Panc1 (cell line): ENCODE measurements at regions not wholly inside any gene's neighbourhood (a gene's known extent, or its start where the extent isn't known, plus 50 kb on each side); places are given as distances from the start of the nearest gene placed in this dataset.

ENCODE experiments used
- CTCF ChIP-seq: fragments of 450-650 bp; IDR thresholded peaks from 2 replicates; pipeline ENCODE4 v1.5.1; 2017; ENCODE audit warnings: mild to moderate bottlenecking
- POLR2AphosphoS5 ChIP-seq: IDR thresholded peaks from 2 replicates; pipeline ENCODE4 v1.6.1; 2012; ENCODE audit warnings: mild to moderate bottlenecking, low read depth, low read length, moderate library complexity
- SIN3A ChIP-seq: IDR thresholded peaks from 2 replicates; pipeline ENCODE4 v1.6.1; 2012; ENCODE audit warnings: low read depth, mild to moderate bottlenecking, low read length, moderate library complexity, borderline replicate concordance; ENCODE audit not compliant: insufficient read depth

GRCh38 chr2:181780657-181781056, 100.3 kb upstream of the NEUROD1 start:
- no peak for TF ChIP-seq POLR2AphosphoS5
- TF ChIP-seq CTCF = no peak
- TF ChIP-seq SIN3A = no peak
